Activated CD8-positive, alpha-beta T cell treated with anti-CD3 and anti-CD28 coated beads for 36 hours (primary cell): ENCODE measurements at regions not wholly inside any gene's neighbourhood (a gene's known extent, or its start where the extent isn't known, plus 50 kb on each side); places are given as distances from the start of the nearest gene placed in this dataset.

Experiments used
- ATAC-seq: fragments of 200-7000 bp; cut with Tn5 transposase; one replicate; pipeline ENCODE4 v1.10.0; 2021; ENCODE audit warnings: mild to moderate bottlenecking, moderate library complexity
- CTCF ChIA-PET: fragments of 350-600 bp; sonication (Branson Sonifier 250); formaldehyde crosslinking; loops from one replicate; lab custom pipeline; 2021; ENCODE audit warnings: antibody characterized with exemption; lab: Charles Lee
- POLR2A ChIA-PET: fragments of 350-600 bp; sonication (Branson Sonifier 250); formaldehyde crosslinking; loops from one replicate; lab custom pipeline; 2021; ENCODE audit warnings: antibody characterized with exemption; lab: Charles Lee
- DNase-seq: peaks from one replicate; pipeline ENCODE4 v3.0.0-alpha.2; 2020
- H3K27ac Mint-ChIP-seq: one replicate; pipeline ENCODE4 v1.8.0; 2021; ENCODE audit warnings: mild to moderate bottlenecking, mixed read lengths
- H3K27me3 Mint-ChIP-seq: one replicate; pipeline ENCODE4 v1.8.0; 2021; ENCODE audit warnings: mixed read lengths
- H3K36me3 Mint-ChIP-seq: one replicate; pipeline ENCODE4 v1.8.0; 2021; ENCODE audit warnings: low read depth, mixed read lengths
- H3K4me1 Mint-ChIP-seq: one replicate; pipeline ENCODE4 v1.8.0; 2021; ENCODE audit warnings: low read depth, mixed read lengths
- H3K4me3 Mint-ChIP-seq: one replicate; pipeline ENCODE4 v1.8.0; 2021; ENCODE audit warnings: mild to moderate bottlenecking, moderate library complexity, mixed read lengths
- H3K9me3 Mint-ChIP-seq: one replicate; pipeline ENCODE4 v1.8.0; 2021; ENCODE audit warnings: mixed read lengths
- CTCF ChIP-seq: fragments of 200-600 bp; IDR thresholded peaks from one replicate; pipeline ENCODE4 v1.8.0; 2022; ENCODE audit warnings: antibody characterized with exemption, mild to moderate bottlenecking
- intact Hi-C: fragments of 100-400 bp; cut with micrococcal nuclease; formaldehyde crosslinking; loops from one replicate; pipeline ENCODE4 v1.10.0; 2022

DNA sequence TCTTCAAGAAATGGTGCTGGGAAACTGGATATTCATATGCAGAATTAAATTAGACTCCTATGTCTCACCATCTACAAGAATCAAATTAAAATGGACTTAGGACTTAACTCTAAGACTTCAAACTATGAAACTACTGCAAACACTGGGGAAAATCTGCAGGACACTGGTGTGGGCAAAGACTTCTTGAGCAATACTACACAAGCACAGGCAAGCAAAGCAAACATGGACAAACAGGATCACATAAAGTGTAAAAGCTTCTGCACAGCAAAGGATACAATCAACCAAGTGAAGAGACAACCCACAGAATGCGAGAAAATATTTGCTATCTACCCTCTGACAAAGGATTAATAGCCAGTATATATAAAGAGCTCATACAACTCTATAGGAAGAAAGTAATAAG lies 1161.1 kb upstream of the CITED2 start:
- ChIA-PET POLR2A (interaction anchor here (0.5 kb wide), 1 partner anchor 182 kb away, joined by 3 read pairs; no protein-coding TSS in a partner anchor), CTCF (no interaction called here)
- no peaks in the 10 kb centered on the region for H3K36me3 Mint-ChIP-seq
- H3K4me1 Mint-ChIP-seq, result no peaks in the 10 kb centered on the region
- ATAC-seq (no peak), DNase-seq (no peak)
- peaks cover 4% of the 10 kb centered on the region for H3K27me3 Mint-ChIP-seq
- no peak for TF ChIP-seq CTCF
- H3K4me3 Mint-ChIP-seq, result no peak overlapping the region
- H3K27ac Mint-ChIP-seq, result no peak overlapping the region
- intact Hi-C loops, result no loop called here
- peaks cover 4% of the 10 kb centered on the region for H3K9me3 Mint-ChIP-seq

DNA sequence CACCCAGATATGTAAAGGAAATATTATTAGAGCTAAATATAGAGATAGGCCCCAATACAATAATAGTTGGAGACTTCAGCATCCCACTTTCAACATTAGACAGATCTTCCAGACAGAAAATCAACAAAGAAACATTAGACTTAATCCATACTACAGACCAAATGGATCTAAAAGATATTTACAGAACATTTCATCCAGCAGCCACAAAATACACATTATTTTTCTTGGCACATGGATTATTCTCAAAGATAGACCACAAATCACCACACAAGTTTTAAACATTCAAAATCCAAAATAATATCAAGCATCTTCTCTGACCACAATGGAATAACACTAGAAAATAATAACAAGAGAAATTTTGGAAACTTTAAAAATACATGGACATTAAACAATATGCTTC lies 1159.1 kb upstream of the CITED2 start:
- no peak for ATAC-seq
- Mint-ChIP-seq H3K9me3 (peaks cover 4% of the 10 kb centered on the region), H3K36me3 (no peaks in the 10 kb centered on the region), H3K27me3 (peaks cover 4% of the 10 kb centered on the region), H3K4me3 (no peak overlapping the region), H3K4me1 (no peaks in the 10 kb centered on the region), H3K27ac (no peak overlapping the region)
- intact Hi-C loops, result no loop called here
- no peak for DNase-seq
- no peak for TF ChIP-seq CTCF
- CTCF ChIA-PET, result no interaction called here
- POLR2A ChIA-PET, result no interaction called here

DNA sequence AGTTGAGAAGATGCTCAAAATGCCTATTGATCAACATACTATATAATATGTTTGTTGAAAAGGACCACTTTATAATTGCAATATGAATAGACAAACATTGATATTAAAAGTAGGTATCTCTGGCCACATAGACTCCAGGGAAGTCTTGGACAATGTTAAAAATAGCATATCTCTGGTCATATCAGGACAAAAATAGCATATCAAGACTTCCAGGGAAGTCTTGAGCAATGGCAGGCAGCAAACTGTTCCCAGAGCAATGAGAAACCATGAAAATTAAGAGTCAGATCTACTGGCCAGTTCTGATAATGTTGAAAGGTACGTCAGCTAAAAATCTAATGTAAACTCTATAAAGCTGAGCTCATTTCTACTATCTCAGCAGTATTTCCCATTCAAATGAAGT lies 1130.3 kb upstream of the CITED2 start:
- Mint-ChIP-seq H3K9me3 (no peaks in the 10 kb centered on the region), H3K4me3 (no peak overlapping the region), H3K4me1 (no peaks in the 10 kb centered on the region), H3K36me3 (no peaks in the 10 kb centered on the region), H3K27me3 (peaks cover 2% of the 10 kb centered on the region), H3K27ac (no peak overlapping the region)
- CTCF ChIA-PET, result no interaction called here
- TF ChIP-seq CTCF, result no peak
- POLR2A ChIA-PET, result no interaction called here
- intact Hi-C loops, result no loop called here
- DNase-seq, result no peak
- ATAC-seq, result no peak

- CTCF ChIA-PET, result no interaction called here
- intact Hi-C loops, result no loop called here
- no peaks in the 10 kb centered on the region for H3K9me3 Mint-ChIP-seq
- TF ChIP-seq CTCF, result no peak
- no peaks in the 10 kb centered on the region for H3K4me1 Mint-ChIP-seq
- DNase-seq, result no peak
- H3K27ac Mint-ChIP-seq, result no peak overlapping the region
- POLR2A ChIA-PET, result no interaction called here
- no peak overlapping the region for H3K4me3 Mint-ChIP-seq
- H3K27me3 Mint-ChIP-seq, result peaks cover 1% of the 10 kb centered on the region
- no peak for ATAC-seq
- H3K36me3 Mint-ChIP-seq, result no peaks in the 10 kb centered on the region
Observed at GRCh38 chr6:140500849-140501248, 1126.4 kb upstream of the CITED2 start.

GRCh38 chr6:140499607-140500006 lies 1125.2 kb upstream of the CITED2 start:
- no peak for ATAC-seq
- ChIA-PET POLR2A (no interaction called here), CTCF (no interaction called here)
- Mint-ChIP-seq H3K27me3 (peaks cover 2% of the 10 kb centered on the region), H3K27ac (no peak overlapping the region), H3K4me3 (no peak overlapping the region), H3K9me3 (no peaks in the 10 kb centered on the region), H3K36me3 (no peaks in the 10 kb centered on the region), H3K4me1 (no peaks in the 10 kb centered on the region)
- intact Hi-C loops, result no loop called here
- no peak for TF ChIP-seq CTCF
- DNase-seq, result no peak
